Epithelial cell of prostate (primary cell): ENCODE measurements at regions not wholly inside any gene's neighbourhood (a gene's known extent, or its start where the extent isn't known, plus 50 kb on each side); places are given as distances from the start of the nearest gene placed in this dataset.
"Not testable (repeated sequence)": the region's sequence is repeated elsewhere in the genome, so short reads cannot be mapped to it uniquely, and the experiment has no call there.

Experiments
- DNase-seq: peaks from one replicate; pipeline ENCODE4 v3.0.0-alpha.2; 2011; ENCODE audit warnings: low read depth, low spot score
- H3K27ac ChIP-seq: fragments of 450-650 bp; 2 replicates; pipeline ENCODE4 v1.5.1; 2017; ENCODE audit warnings: mild to moderate bottlenecking

GRCh38 chr13:79904581-79904980, 423.6 kb downstream of the NDFIP2 start:
- no peak overlapping the region for H3K27ac ChIP-seq
- DNase-seq, result no peak

- no peak overlapping the region for H3K27ac ChIP-seq
- no peak for DNase-seq
These were observed 420.4 kb downstream of the NDFIP2 start for GRCh38 chr13:79901336-79901735.

- DNase-seq, result no peak
- H3K27ac ChIP-seq, result no peak overlapping the region
These were observed 419.4 kb downstream of the NDFIP2 start for GRCh38 chr13:79900356-79900755.

GRCh38 chr13:79898996-79899395, 418.0 kb downstream of the NDFIP2 start:
- no peak for DNase-seq
- no peak overlapping the region for H3K27ac ChIP-seq

- DNase-seq, result no peak
- H3K27ac ChIP-seq, result no peak overlapping the region
These were observed 417.4 kb downstream of the NDFIP2 start for GRCh38 chr13:79898202-79898826.

- DNase-seq, result no peak
- H3K27ac ChIP-seq, result no peak overlapping the region
These were observed 415.9 kb downstream of the NDFIP2 start for GRCh38 chr13:79896851-79897250.

- DNase-seq, result no peak
These were observed 414.5 kb downstream of the NDFIP2 start for GRCh38 chr13:79895416-79895815.

GRCh38 chr13:79887278-79887677, 406.3 kb downstream of the NDFIP2 start:
- not testable (repeated sequence) for DNase-seq

More at GRCh38 chr13:79895416-79895815, 414.5 kb downstream of the NDFIP2 start:
- no peak overlapping the region for H3K27ac ChIP-seq

GRCh38 chr13:79886601-79887000, 405.6 kb downstream of the NDFIP2 start:
- no peak for DNase-seq
- H3K27ac ChIP-seq, result no peak overlapping the region

More at GRCh38 chr13:79887278-79887677, 406.3 kb downstream of the NDFIP2 start:
- H3K27ac ChIP-seq, result not testable (repeated sequence)

- no peak for DNase-seq
- H3K27ac ChIP-seq, result no peak overlapping the region
These were observed 403.9 kb downstream of the NDFIP2 start for GRCh38 chr13:79884890-79885289.

GRCh38 chr13:79883216-79883615, 402.3 kb downstream of the NDFIP2 start:
- DNase-seq, result no peak
- no peak overlapping the region for H3K27ac ChIP-seq

- no peak overlapping the region for H3K27ac ChIP-seq
- no peak for DNase-seq
These were observed 399.9 kb downstream of the NDFIP2 start for GRCh38 chr13:79880818-79881217.

GRCh38 chr13:79874396-79875360, 393.7 kb downstream of the NDFIP2 start:
- H3K27ac ChIP-seq, result peak overlapping the region; percentile 56
- DNase-seq, result no peak

- no peak overlapping the region for H3K27ac ChIP-seq
- no peak for DNase-seq
These were observed 390.6 kb downstream of the NDFIP2 start for GRCh38 chr13:79871594-79871993.

GRCh38 chr13:79870766-79871165, 389.8 kb downstream of the NDFIP2 start:
- peak overlapping the region; percentile 65 for H3K27ac ChIP-seq
- no peak for DNase-seq

- DNase-seq, result no peak
- peak overlapping the region; percentile 65 for H3K27ac ChIP-seq
These were observed 389.2 kb downstream of the NDFIP2 start for GRCh38 chr13:79870123-79870522.

- no peak for DNase-seq
- H3K27ac ChIP-seq, result no peak overlapping the region
These were observed 388.4 kb downstream of the NDFIP2 start for GRCh38 chr13:79869326-79869725.

GRCh38 chr13:79867254-79867653, 386.3 kb downstream of the NDFIP2 start:
- DNase-seq, result no peak
- H3K27ac ChIP-seq, result no peak overlapping the region

- DNase-seq, result no peak
- H3K27ac ChIP-seq, result no peak overlapping the region
These were observed 385.5 kb downstream of the NDFIP2 start for GRCh38 chr13:79866436-79866835.

GRCh38 chr13:79862515-79862914, 381.6 kb downstream of the NDFIP2 start:
- H3K27ac ChIP-seq, result no peak overlapping the region

GRCh38 chr13:79861731-79862130, 380.8 kb downstream of the NDFIP2 start:
- H3K27ac ChIP-seq, result no peak overlapping the region
- DNase-seq, result no peak

More at GRCh38 chr13:79862515-79862914, 381.6 kb downstream of the NDFIP2 start:
- no peak for DNase-seq
